GM12878 (cell line): ENCODE measurements at regions not wholly inside any gene's neighbourhood (a gene's known extent, or its start where the extent isn't known, plus 50 kb on each side); places are given as distances from the start of the nearest gene placed in this dataset.

Source experiments
- ATAC-seq: fragments of 200-7000 bp; cut with Tn5 transposase; 3 replicates; pipeline ENCODE4 v1.9.1; 2020; ENCODE audit warnings: mild to moderate bottlenecking, moderate library complexity
- BruUV-seq: library from RNA; stranded (reverse); fragments of 400-500 nt; replicated peaks from 2 replicates; lab custom pipeline; 2021; lab: Mats Ljungman, UMichigan
- CTCF ChIA-PET: fragments of 300-600 bp; sonication (Branson Sonifier 250); formaldehyde crosslinking; extraction: SDS; loops from one replicate; lab custom pipeline; 2021; ENCODE audit warnings: inconsistent platforms; lab: Yijun Ruan, JAX
- POLR2A ChIA-PET: fragments of 350-600 bp; formaldehyde crosslinking; extraction: SDS; loops from one replicate; lab custom pipeline; 2021; ENCODE audit warnings: inconsistent platforms; lab: Charles Lee
- RAD21 ChIA-PET: fragments of 300-600 bp; sonication (Branson Sonifier 250); formaldehyde crosslinking; loops from one replicate; lab custom pipeline; 2023; ENCODE audit warnings: antibody characterized with exemption; ENCODE audit not compliant: unreplicated experiment; lab: Charles Lee
- SMC1A ChIA-PET: fragments of 300-600 bp; sonication (Branson Sonifier 250); formaldehyde crosslinking; loops from one replicate; lab custom pipeline; 2023; ENCODE audit not compliant: unreplicated experiment, uncharacterized antibody; lab: Charles Lee
- DNase-seq: peaks from one replicate; pipeline ENCODE4 v3.0.0-alpha.2; 2011; ENCODE audit warnings: low read depth, low spot score
- FAIRE-seq: peaks from 3 replicates; lab custom pipeline; 2011; peaks lifted over from hg19 to GRCh38; lab: Jason Lieb, UNC
- H2AFZ ChIP-seq: 2 replicates; pipeline ENCODE4 v1.6.0; 2011; ENCODE audit warnings: low read depth, low read length, control low read depth; ENCODE audit not compliant: control insufficient read depth
- H3K27ac ChIP-seq: 2 replicates; pipeline ENCODE4 v1.5.1; 2011; ENCODE audit warnings: control low read depth; ENCODE audit not compliant: control insufficient read depth, insufficient read depth
- H3K27me3 ChIP-seq, 2 experiments: replicated peaks in 1 of 2; 2 replicates each; pipeline versions ENCODE4 v1.6.0 to v1.6.1; 2011; ENCODE audit warnings: low read length in 1 of 2; ENCODE audit not compliant: control insufficient read depth in 2 of 2, insufficient read depth in 2 of 2
- H3K36me3 ChIP-seq, 2 experiments: 2 replicates each; pipeline ENCODE4 v1.5.1; 2011; ENCODE audit warnings: low read length in 1 of 2; ENCODE audit not compliant: control insufficient read depth in 2 of 2, insufficient read depth in 2 of 2
- H3K4me1 ChIP-seq: 2 replicates; pipeline ENCODE4 v1.6.1; 2011; ENCODE audit warnings: mild to moderate bottlenecking, low read length, moderate library complexity, mixed read lengths; ENCODE audit not compliant: control insufficient read depth, insufficient read depth
- H3K4me2 ChIP-seq: 2 replicates; pipeline ENCODE4 v1.6.0; 2011; ENCODE audit warnings: control low read depth; ENCODE audit not compliant: control insufficient read depth, insufficient read depth
- H3K4me3 ChIP-seq: fragments of 200-600 bp; sonication (generic); 2 replicates; pipeline ENCODE4 v1.5.1; 2016
- H3K79me2 ChIP-seq: 2 replicates; pipeline ENCODE4 v1.6.0; 2011; ENCODE audit warnings: low read length; ENCODE audit not compliant: control insufficient read depth, insufficient read depth
- H3K9ac ChIP-seq: 2 replicates; pipeline ENCODE4 v1.8.0; 2011; ENCODE audit warnings: low read length, control low read depth, mixed read lengths; ENCODE audit not compliant: control insufficient read depth, insufficient read depth
- H3K9me3 ChIP-seq: replicated peaks from 3 replicates; pipeline ENCODE4 v1.5.1; 2011; ENCODE audit warnings: mild to moderate bottlenecking, low read length; ENCODE audit not compliant: control insufficient read depth, insufficient read depth
- H4K20me1 ChIP-seq: 2 replicates; pipeline ENCODE4 v1.6.0; 2011; ENCODE audit not compliant: control insufficient read depth, insufficient read depth
- CEBPZ ChIP-seq: fragments of 150-350 bp; IDR thresholded peaks from 2 replicates; pipeline ENCODE4 v1.6.1; 2016; ENCODE audit warnings: low read depth, low read length
- FOXM1 ChIP-seq: IDR thresholded peaks from 2 replicates; pipeline ENCODE4 v1.6.1; 2012; ENCODE audit warnings: low read depth, mild to moderate bottlenecking, inconsistent platforms, low read length, moderate library complexity
- MAX ChIP-seq: IDR thresholded peaks from 2 replicates; pipeline ENCODE4 v1.6.1; 2012; ENCODE audit warnings: low read depth, low read length, improper control_type of control experiment
- NFYB ChIP-seq: IDR thresholded peaks from 2 replicates; pipeline ENCODE4 v1.6.1; 2011; ENCODE audit warnings: low read depth, mild to moderate bottlenecking, low read length, improper control_type of control experiment, moderate library complexity; ENCODE audit not compliant: insufficient read depth
- PAX5 ChIP-seq: IDR thresholded peaks from 2 replicates; pipeline ENCODE4 v1.6.1; 2011; ENCODE audit warnings: low read depth, low read length, borderline replicate concordance
- POLR2AphosphoS2 ChIP-seq: IDR thresholded peaks from 2 replicates; pipeline ENCODE4 v1.6.1; 2011; ENCODE audit warnings: low read depth, mild to moderate bottlenecking, low read length, improper control_type of control experiment, moderate library complexity
- RBBP5 ChIP-seq: fragments of 200-600 bp; sonication (generic); conservative IDR thresholded peaks from 2 replicates; pipeline ENCODE4 v1.6.1; 2016
- SIN3A ChIP-seq: IDR thresholded peaks from 2 replicates; pipeline ENCODE4 v1.6.1; 2012; ENCODE audit warnings: low read depth, low read length, improper control_type of control experiment
- WRNIP1 ChIP-seq: IDR thresholded peaks from 2 replicates; pipeline ENCODE4 v1.6.1; 2011; ENCODE audit warnings: low read depth, low read length, improper control_type of control experiment, borderline replicate concordance
- ZBTB4 ChIP-seq: fragments of 450-650 bp; formaldehyde crosslinking; IDR thresholded peaks from 2 replicates; pipeline ENCODE4 v1.4.0; 2022; ENCODE audit warnings: mild to moderate bottlenecking, moderate library complexity
- ZNF24 ChIP-seq: fragments of 450-650 bp; IDR thresholded peaks from 2 replicates; pipeline ENCODE4 v1.6.1; 2017; ENCODE audit warnings: antibody characterized with exemption, mild to moderate bottlenecking
- WGBS: methylation state at CpG from one replicate; pipeline ENCODE4 v1.1.6; 2016; ENCODE audit warnings: low lambda C conversion rate; ENCODE audit not compliant: insufficient replicate concordance, insufficient coverage; ENCODE audit errors: missing lambda C conversion rate; 5-methylcytosine and 5-hydroxymethylcytosine counted together
- in situ Hi-C: fragments of 300-500 bp; cut with MboI; formaldehyde crosslinking; loops from 9 replicates; pipeline ENCODE4 v1.14.3; 2018; ENCODE audit warnings: mixed read lengths
- intact Hi-C: fragments of 100-400 bp; cut with micrococcal nuclease; formaldehyde crosslinking; loops from one replicate; pipeline ENCODE4 v1.14.2; 2022; ENCODE audit not compliant: unreplicated experiment

GRCh38 chrX:113793563-113793962, 790.3 kb upstream of the HTR2C start:
- Histone ChIP-seq H3K4me2 (no peak overlapping the region), H3K9ac (no peak overlapping the region), H3K36me3 (no peaks in the 10 kb centered on the region), H3K4me3 (no peak overlapping the region), H3K79me2 (no peaks in the 10 kb centered on the region), H4K20me1 (no peaks in the 10 kb centered on the region), H3K4me1 (no peaks in the 10 kb centered on the region), H3K27me3 (no peaks in the 10 kb centered on the region), H3K27ac (no peak overlapping the region), H2AFZ (no peak overlapping the region), H3K9me3 (no peaks in the 10 kb centered on the region; the same call in 2 of the 3 replicates)
- POLR2A ChIA-PET: no interaction called here
- no TSS peak for BruUV-seq
- no peak for TF ChIP-seq SIN3A
- no peak for TF ChIP-seq RBBP5
- no peak for TF ChIP-seq FOXM1
- no peak for TF ChIP-seq MAX
- TF ChIP-seq POLR2AphosphoS2: no peak
- no peak for TF ChIP-seq ZNF24
- TF ChIP-seq NFYB: no peak
- no peak for TF ChIP-seq ZBTB4 (CRISPR knock-in tag)
- no peak for TF ChIP-seq WRNIP1
- TF ChIP-seq CEBPZ: no peak
- TF ChIP-seq PAX5: no peak
- DNase-seq (no peak), ATAC-seq (no peak), FAIRE-seq (no peak)
- WGBS: 33% methylated on average over 4 of the region's 4 CpGs
- in situ Hi-C loops: no loop called here
- intact Hi-C loops: no loop called here
- RAD21 ChIA-PET: no interaction called here
- CTCF ChIA-PET: no interaction called here
- SMC1A ChIA-PET: no interaction called here
